GM21717 (cell line): ENCODE measurements at regions not wholly inside any gene's neighbourhood (a gene's known extent, or its start where the extent isn't known, plus 50 kb on each side); places are given as distances from the start of the nearest gene placed in this dataset.
"Not testable (repeated sequence)": the region's sequence is repeated elsewhere in the genome, so short reads cannot be mapped to it uniquely, and the experiment has no call there.

Experiments
- ATAC-seq: cut with Tn5 transposase; IDR thresholded peaks from one replicate; pipeline ENCODE4 v1.9.1; 2021; ENCODE audit warnings: mild to moderate bottlenecking, moderate library complexity; ENCODE audit not compliant: unreplicated experiment

- no peak for ATAC-seq
Observed at GRCh38 chr18:73045037-73045436, 177.2 kb upstream of the NETO1 start.

- ATAC-seq: no peak
Observed at GRCh38 chr18:73043611-73044010, 175.8 kb upstream of the NETO1 start.

- no peak for ATAC-seq
Observed at GRCh38 chr18:73043211-73043610, 175.4 kb upstream of the NETO1 start.

GRCh38 chr18:73040247-73040646, 172.5 kb upstream of the NETO1 start:
- no peak for ATAC-seq

GRCh38 chr18:73038336-73038735, 170.5 kb upstream of the NETO1 start:
- ATAC-seq: peak; percentile 53

GRCh38 chr18:73023975-73024374, 156.2 kb upstream of the NETO1 start:
- no peak for ATAC-seq

- ATAC-seq: no peak
Observed at GRCh38 chr18:73009691-73010090, 141.9 kb upstream of the NETO1 start.

- ATAC-seq: no peak
Observed at GRCh38 chr18:73007915-73008308, 140.1 kb upstream of the NETO1 start.

- no peak for ATAC-seq
Observed at GRCh38 chr18:73007195-73007914, 139.6 kb upstream of the NETO1 start.

GRCh38 chr18:73006331-73006730, 138.5 kb upstream of the NETO1 start:
- ATAC-seq: no peak

- ATAC-seq: no peak
Observed at GRCh38 chr18:73004260-73004659, 136.5 kb upstream of the NETO1 start.

- no peak for ATAC-seq
Observed at GRCh38 chr18:72999971-73000607, 132.3 kb upstream of the NETO1 start.

- ATAC-seq: no peak
Observed at GRCh38 chr18:72995558-72995957, 127.8 kb upstream of the NETO1 start.

GRCh38 chr18:72993250-72993649, 125.5 kb upstream of the NETO1 start:
- ATAC-seq: no peak

- no peak for ATAC-seq
Observed at GRCh38 chr18:72991379-72991778, 123.6 kb upstream of the NETO1 start.

- not testable (repeated sequence) for ATAC-seq
Observed at GRCh38 chr18:72987570-72987969, 119.8 kb upstream of the NETO1 start.

- ATAC-seq: peak; percentile 17
Observed at GRCh38 chr18:72986103-72986502, 118.3 kb upstream of the NETO1 start.

- peak; percentile 63 for ATAC-seq
Observed at GRCh38 chr18:72985686-72986085, 117.9 kb upstream of the NETO1 start.

- no peak for ATAC-seq
Observed at GRCh38 chr18:72984290-72984689, 116.5 kb upstream of the NETO1 start.

- ATAC-seq: no peak
Observed at GRCh38 chr18:72973841-72974240, 106.1 kb upstream of the NETO1 start.

- no peak for ATAC-seq
Observed at GRCh38 chr18:72965616-72966015, 97.8 kb upstream of the NETO1 start.

GRCh38 chr18:72958195-72958594, 90.4 kb upstream of the NETO1 start:
- not testable (repeated sequence) for ATAC-seq

- ATAC-seq: no peak
Observed at GRCh38 chr18:72948439-72948838, 80.7 kb upstream of the NETO1 start.
